CD4-positive, alpha-beta T cell treated with Interferon alpha-2 for 1 hour (primary cell): ENCODE measurements at regions not wholly inside any gene's neighbourhood (a gene's known extent, or its start where the extent isn't known, plus 50 kb on each side); places are given as distances from the start of the nearest gene placed in this dataset.

ENCODE experiments used
- DNase-seq, 2 donors: peaks; one replicate each; pipeline ENCODE4 v3.0.0-alpha.2; 2020 to 2022

- no peak for DNase-seq
Measured at GRCh38 chr2:126356631-126357030, 299.3 kb upstream of the GYPC start.

GRCh38 chr2:126358122-126358521 is 297.8 kb upstream of the GYPC start:
- no peak for DNase-seq

GRCh38 chr2:126359494-126359893 is 296.5 kb upstream of the GYPC start:
- DNase-seq, result peak in 1 of 2 donors; percentile 20

GRCh38 chr2:126367361-126367760 is 288.6 kb upstream of the GYPC start:
- DNase-seq, result no peak

GRCh38 chr2:126368758-126369157 is 287.2 kb upstream of the GYPC start:
- DNase-seq, result no peak

GRCh38 chr2:126370201-126370600 is 285.8 kb upstream of the GYPC start:
- no peak for DNase-seq

GRCh38 chr2:126372406-126372805 is 283.6 kb upstream of the GYPC start:
- no peak for DNase-seq

GRCh38 chr2:126378176-126378575 is 277.8 kb upstream of the GYPC start:
- no peak for DNase-seq

GRCh38 chr2:126381091-126381490 is 274.9 kb upstream of the GYPC start:
- no peak for DNase-seq

GRCh38 chr2:126382998-126383397 is 273.0 kb upstream of the GYPC start:
- no peak for DNase-seq

- no peak for DNase-seq
Measured at GRCh38 chr2:126383800-126384199, 272.2 kb upstream of the GYPC start.

- no peak for DNase-seq
Measured at GRCh38 chr2:126385441-126385840, 270.5 kb upstream of the GYPC start.

- DNase-seq, result no peak
Measured at GRCh38 chr2:126385983-126386382, 270.0 kb upstream of the GYPC start.

- DNase-seq, result no peak
Measured at GRCh38 chr2:126389446-126389845, 266.5 kb upstream of the GYPC start.

- no peak for DNase-seq
Measured at GRCh38 chr2:126392889-126393288, 263.1 kb upstream of the GYPC start.

- DNase-seq, result peak; percentile 2 to 21
Measured at GRCh38 chr2:126399001-126399400, 257.0 kb upstream of the GYPC start.

- DNase-seq, result no peak
Measured at GRCh38 chr2:126403039-126403628, 252.8 kb upstream of the GYPC start.

- DNase-seq, result no peak
Measured at GRCh38 chr2:126406267-126406666, 249.7 kb upstream of the GYPC start.

- no peak for DNase-seq
Measured at GRCh38 chr2:126408671-126409070, 247.3 kb upstream of the GYPC start.

GRCh38 chr2:126409850-126410249 is 246.1 kb upstream of the GYPC start:
- DNase-seq, result no peak

- peak in 1 of 2 donors; percentile 26 for DNase-seq
Measured at GRCh38 chr2:126413079-126413478, 242.9 kb upstream of the GYPC start.

- DNase-seq, result no peak
Measured at GRCh38 chr2:126419403-126419802, 236.6 kb upstream of the GYPC start.

- DNase-seq, result no peak
Measured at GRCh38 chr2:126425943-126426342, 230.0 kb upstream of the GYPC start.

GRCh38 chr2:126429103-126429502 is 226.9 kb upstream of the GYPC start:
- no peak for DNase-seq

GRCh38 chr2:126431136-126431535 is 224.8 kb upstream of the GYPC start:
- no peak for DNase-seq

GRCh38 chr2:126436411-126436810 is 219.5 kb upstream of the GYPC start:
- no peak for DNase-seq
